Caco-2 (cell line): ENCODE measurements at regions not wholly inside any gene's neighbourhood (a gene's known extent, or its start where the extent isn't known, plus 50 kb on each side); places are given as distances from the start of the nearest gene placed in this dataset.

Experiments used
- BruUV-seq: library from RNA; stranded (reverse); fragments of 400-500 nt; replicated peaks from 2 replicates; lab custom pipeline; 2021; lab: Mats Ljungman, UMichigan
- CTCF ChIA-PET: fragments of 300-600 bp; sonication (Branson Sonifier 250); formaldehyde crosslinking; loops from one replicate; lab custom pipeline; 2022; ENCODE audit warnings: antibody characterized with exemption; lab: Charles Lee
- POLR2A ChIA-PET: fragments of 300-600 bp; sonication (Branson Sonifier 250); formaldehyde crosslinking; loops from one replicate; lab custom pipeline; 2022; ENCODE audit warnings: antibody characterized with exemption; lab: Charles Lee
- DNase-seq, 2 experiments: peaks; one replicate each; pipeline versions ENCODE4 v3.0.0 to v3.0.0-alpha.2; 2020 to 2022
- H3K27me3 ChIP-seq: replicated peaks from 2 replicates; pipeline ENCODE4 v1.6.0; 2011; ENCODE audit warnings: low read length; ENCODE audit not compliant: control insufficient read depth, insufficient read depth
- H3K36me3 ChIP-seq: 2 replicates; pipeline ENCODE4 v1.5.1; 2011; ENCODE audit warnings: low read length; ENCODE audit not compliant: control insufficient read depth, insufficient read depth
- H3K4me1 ChIP-seq: fragments of 250-450 bp; sonication (Bioruptor Pico); 2 replicates; pipeline ENCODE4 v1.5.1; 2020; ENCODE audit warnings: mild to moderate bottlenecking
- H3K4me3 ChIP-seq: 2 replicates; pipeline ENCODE4 v1.5.1; 2011; ENCODE audit warnings: low read depth, mild to moderate bottlenecking, control low read depth, low read length
- H3K9me3 ChIP-seq: fragments of 250-450 bp; sonication (Bioruptor Pico); 2 replicates; pipeline ENCODE4 v1.5.1; 2020; ENCODE audit warnings: mild to moderate bottlenecking, moderate library complexity
- H3K27ac Mint-ChIP-seq: one replicate; pipeline ENCODE4 v1.8.0; 2022; ENCODE audit warnings: mixed read lengths; ENCODE audit not compliant: unreplicated experiment
- H3K27me3 Mint-ChIP-seq: one replicate; pipeline ENCODE4 v1.8.0; 2022; ENCODE audit warnings: mixed read lengths; ENCODE audit not compliant: insufficient read depth, unreplicated experiment
- H3K36me3 Mint-ChIP-seq: one replicate; pipeline ENCODE4 v1.8.0; 2022; ENCODE audit warnings: mild to moderate bottlenecking, mixed read lengths; ENCODE audit not compliant: insufficient read depth, unreplicated experiment
- H3K4me1 Mint-ChIP-seq: one replicate; pipeline ENCODE4 v1.8.0; 2022; ENCODE audit warnings: low read depth, mixed read lengths; ENCODE audit not compliant: unreplicated experiment
- H3K4me3 Mint-ChIP-seq: one replicate; pipeline ENCODE4 v1.8.0; 2022; ENCODE audit warnings: mild to moderate bottlenecking, moderate library complexity, mixed read lengths; ENCODE audit not compliant: unreplicated experiment
- H3K9me3 Mint-ChIP-seq: one replicate; pipeline ENCODE4 v1.8.0; 2022; ENCODE audit warnings: mixed read lengths; ENCODE audit not compliant: unreplicated experiment
- intact Hi-C: fragments of 100-400 bp; cut with micrococcal nuclease; formaldehyde crosslinking; loops from one replicate; pipeline ENCODE4 v1.10.0; 2022; ENCODE audit not compliant: unreplicated experiment
- TF ChIP-seq, protein P1 (sequence below), 2 experiments: fragments of 200-600 bp in 1 of 2; IDR thresholded peaks; 1 replicate in 1 of 2; 2 replicates in 1 of 2; pipeline versions ENCODE4 v1.5.1 to v1.8.0; 2011 to 2022; ENCODE audit warnings: antibody characterized with exemption in 1 of 2, control low read depth in 1 of 2, inconsistent platforms in 1 of 2, low read depth in 1 of 2, low read length in 1 of 2, mild to moderate bottlenecking in 1 of 2, moderate library complexity in 1 of 2; ENCODE audit not compliant: insufficient read depth in 1 of 2, severe bottlenecking in 1 of 2, unreplicated experiment in 1 of 2

DNA sequence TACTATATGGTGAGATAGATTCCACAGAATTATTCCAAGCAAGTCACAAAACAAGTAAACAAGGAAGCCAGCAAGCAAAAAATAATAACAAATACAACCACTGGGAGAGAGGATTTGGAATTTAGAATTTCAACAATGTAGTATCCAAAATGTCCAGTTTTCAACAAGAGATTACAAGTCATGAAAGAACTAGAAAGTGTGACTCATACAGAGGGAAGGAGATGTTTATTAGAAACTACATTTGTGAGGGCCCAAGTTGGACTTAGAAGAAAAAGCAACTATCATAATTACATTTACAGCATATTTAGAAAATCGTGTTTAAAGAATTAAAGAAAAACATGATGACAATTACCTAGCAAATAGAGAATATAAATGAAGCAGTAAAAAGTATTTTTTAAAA is 494.6 kb upstream of the ID4 start:
- H3K36me3 ChIP-seq: no peaks in the 10 kb centered on the region
- Mint-ChIP-seq H3K4me3 (no peak overlapping the region), H3K9me3 (peaks cover 17% of the 10 kb centered on the region), H3K4me1 (no peaks in the 10 kb centered on the region), H3K27ac (no peak overlapping the region), H3K36me3 (no peaks in the 10 kb centered on the region), H3K27me3 (peaks cover 2% of the 10 kb centered on the region)
- no peaks in the 10 kb centered on the region for H3K4me1 ChIP-seq
- H3K9me3 ChIP-seq: peaks cover 5% of the 10 kb centered on the region; the same call in 1 of the 2 replicates
- CTCF ChIA-PET: no interaction called here
- TF ChIP-seq, protein P1, sequence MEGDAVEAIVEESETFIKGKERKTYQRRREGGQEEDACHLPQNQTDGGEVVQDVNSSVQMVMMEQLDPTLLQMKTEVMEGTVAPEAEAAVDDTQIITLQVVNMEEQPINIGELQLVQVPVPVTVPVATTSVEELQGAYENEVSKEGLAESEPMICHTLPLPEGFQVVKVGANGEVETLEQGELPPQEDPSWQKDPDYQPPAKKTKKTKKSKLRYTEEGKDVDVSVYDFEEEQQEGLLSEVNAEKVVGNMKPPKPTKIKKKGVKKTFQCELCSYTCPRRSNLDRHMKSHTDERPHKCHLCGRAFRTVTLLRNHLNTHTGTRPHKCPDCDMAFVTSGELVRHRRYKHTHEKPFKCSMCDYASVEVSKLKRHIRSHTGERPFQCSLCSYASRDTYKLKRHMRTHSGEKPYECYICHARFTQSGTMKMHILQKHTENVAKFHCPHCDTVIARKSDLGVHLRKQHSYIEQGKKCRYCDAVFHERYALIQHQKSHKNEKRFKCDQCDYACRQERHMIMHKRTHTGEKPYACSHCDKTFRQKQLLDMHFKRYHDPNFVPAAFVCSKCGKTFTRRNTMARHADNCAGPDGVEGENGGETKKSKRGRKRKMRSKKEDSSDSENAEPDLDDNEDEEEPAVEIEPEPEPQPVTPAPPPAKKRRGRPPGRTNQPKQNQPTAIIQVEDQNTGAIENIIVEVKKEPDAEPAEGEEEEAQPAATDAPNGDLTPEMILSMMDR (IDR thresholded peaks at IDR 0.05; ENCODE audit: insufficient read depth in 1 of 2, low read depth in 1 of 2, low read length in 1 of 2, severe bottlenecking in 1 of 2, unreplicated experiment in 1 of 2): no peak
- intact Hi-C loops: no loop called here
- no peaks in the 10 kb centered on the region for H3K27me3 ChIP-seq
- POLR2A ChIA-PET: no interaction called here
- no TSS peak for BruUV-seq
- H3K4me3 ChIP-seq: no peak overlapping the region
- no peak for DNase-seq

DNA sequence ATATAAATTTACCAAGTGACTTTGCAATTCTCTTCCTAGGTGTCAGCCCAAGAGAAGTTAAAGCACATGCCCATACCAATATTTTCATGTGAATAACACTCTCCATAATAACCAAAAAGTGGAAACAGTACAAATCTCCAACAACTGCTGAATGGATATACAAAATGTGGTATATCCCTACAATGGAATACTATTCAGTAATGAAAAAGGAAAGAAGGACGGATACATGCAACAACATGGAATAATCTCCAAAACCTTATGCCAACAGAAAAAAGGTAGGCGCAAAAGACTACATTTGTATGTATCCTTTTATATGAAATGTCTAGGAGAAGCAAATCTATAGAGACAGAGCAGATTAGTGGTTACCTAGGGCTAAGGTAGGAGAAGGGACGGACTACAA is 487.7 kb upstream of the ID4 start:
- H3K9me3 Mint-ChIP-seq: peaks cover 19% of the 10 kb centered on the region
- ChIA-PET CTCF (no interaction called here), POLR2A (no interaction called here)
- no peaks in the 10 kb centered on the region for H3K27me3 Mint-ChIP-seq
- intact Hi-C loops: no loop called here
- no peak overlapping the region for H3K27ac Mint-ChIP-seq
- no peaks in the 10 kb centered on the region for H3K4me1 ChIP-seq
- no peak overlapping the region for H3K4me3 Mint-ChIP-seq
- H3K36me3 Mint-ChIP-seq: no peaks in the 10 kb centered on the region
- no peaks in the 10 kb centered on the region for H3K9me3 ChIP-seq
- H3K36me3 ChIP-seq: no peaks in the 10 kb centered on the region
- no peak overlapping the region for H3K4me3 ChIP-seq
- no peaks in the 10 kb centered on the region for H3K27me3 ChIP-seq
- TF ChIP-seq, protein P1 (IDR thresholded peaks at IDR 0.05; ENCODE audit: insufficient read depth in 1 of 2, low read depth in 1 of 2, low read length in 1 of 2, severe bottlenecking in 1 of 2, unreplicated experiment in 1 of 2): no peak
- H3K4me1 Mint-ChIP-seq: no peaks in the 10 kb centered on the region
- no peak for DNase-seq
- BruUV-seq: no TSS peak

DNA sequence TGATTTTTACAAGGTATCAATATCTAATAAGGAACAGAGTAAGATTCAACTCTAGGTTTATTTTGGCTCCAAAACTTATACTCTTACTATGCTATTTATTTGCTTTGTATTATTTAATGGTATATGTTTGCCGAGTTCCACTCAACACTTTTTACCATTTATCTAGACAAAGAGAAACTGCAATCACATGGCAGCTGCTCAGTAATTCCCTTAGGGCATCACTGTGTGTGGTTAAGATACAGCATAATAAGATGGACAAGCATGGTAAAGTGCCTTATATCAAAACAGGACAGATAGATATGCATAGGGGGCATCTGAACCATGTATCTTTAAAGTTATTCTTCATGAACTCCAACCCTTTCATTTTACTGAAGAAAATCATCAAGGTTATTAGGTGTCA is 483.0 kb upstream of the ID4 start:
- intact Hi-C loops: no loop called here
- H3K36me3 ChIP-seq: no peaks in the 10 kb centered on the region
- Mint-ChIP-seq H3K27ac (no peak overlapping the region), H3K4me3 (no peak overlapping the region), H3K4me1 (no peaks in the 10 kb centered on the region), H3K36me3 (no peaks in the 10 kb centered on the region), H3K27me3 (no peaks in the 10 kb centered on the region), H3K9me3 (peaks cover 6% of the 10 kb centered on the region)
- BruUV-seq: no TSS peak
- CTCF ChIA-PET: no interaction called here
- TF ChIP-seq, protein P1 (IDR thresholded peaks at IDR 0.05; ENCODE audit: insufficient read depth in 1 of 2, low read depth in 1 of 2, low read length in 1 of 2, severe bottlenecking in 1 of 2, unreplicated experiment in 1 of 2): no peak
- H3K27me3 ChIP-seq: no peaks in the 10 kb centered on the region
- POLR2A ChIA-PET: no interaction called here
- no peak for DNase-seq
- H3K9me3 ChIP-seq: no peaks in the 10 kb centered on the region
- H3K4me3 ChIP-seq: no peak overlapping the region
- H3K4me1 ChIP-seq: no peaks in the 10 kb centered on the region
